SK-N-SH treated with all-trans-retinoic acid at 6 μM for 48 hours (cell line): ENCODE measurements at regions not wholly inside any gene's neighbourhood (a gene's known extent, or its start where the extent isn't known, plus 50 kb on each side); places are given as distances from the start of the nearest gene placed in this dataset.

Experiments
- ATAC-seq: fragments of 200-7000 bp; cut with Tn5 transposase; 3 replicates; pipeline ENCODE4 v1.9.1; 2020; ENCODE audit warnings: mild to moderate bottlenecking, moderate library complexity
- ARNTL ChIP-seq: fragments of 450-650 bp; formaldehyde crosslinking; IDR thresholded peaks from 2 replicates; pipeline ENCODE4 v1.5.0; 2020; ENCODE audit warnings: low read depth, mild to moderate bottlenecking, moderate library complexity, borderline replicate concordance
- BACH2 ChIP-seq: fragments of 250-450 bp; sonication (Bioruptor Pico); IDR thresholded peaks from 2 replicates; pipeline ENCODE4 v1.9.0; 2021; ENCODE audit warnings: mild to moderate bottlenecking, borderline replicate concordance
- CSDC2 ChIP-seq: fragments of 250-450 bp; sonication (Bioruptor Pico); IDR thresholded peaks from 2 replicates; pipeline ENCODE4 v1.5.0; 2020; ENCODE audit warnings: mild to moderate bottlenecking, moderate library complexity
- ESRRG ChIP-seq: fragments of 250-450 bp; sonication (Bioruptor Pico); IDR thresholded peaks from 2 replicates; pipeline ENCODE4 v1.6.1; 2021; ENCODE audit warnings: mild to moderate bottlenecking
- GLIS3 ChIP-seq: fragments of 250-450 bp; sonication (Bioruptor Pico); IDR thresholded peaks from 2 replicates; pipeline ENCODE4 v1.5.0; 2020; ENCODE audit warnings: mild to moderate bottlenecking, moderate library complexity
- ISL1 ChIP-seq: fragments of 250-450 bp; sonication (Bioruptor Pico); IDR thresholded peaks from 2 replicates; pipeline ENCODE4 v2.1.2; 2022; ENCODE audit warnings: mild to moderate bottlenecking, moderate library complexity
- OSR1 ChIP-seq: fragments of 250-450 bp; sonication (Bioruptor Pico); IDR thresholded peaks from 2 replicates; pipeline ENCODE4 v1.8.0; 2022; ENCODE audit warnings: moderate library complexity, mild to moderate bottlenecking, inconsistent platforms
- POU6F1 ChIP-seq: fragments of 250-450 bp; sonication (Bioruptor Pico); IDR thresholded peaks from 2 replicates; pipeline ENCODE4 v1.8.0; 2021; ENCODE audit warnings: low read depth, mild to moderate bottlenecking, moderate library complexity, borderline replicate concordance
- PPARA ChIP-seq: fragments of 250-450 bp; sonication (Bioruptor Pico); IDR thresholded peaks from 2 replicates; pipeline ENCODE4 v1.5.0; 2020; ENCODE audit warnings: mild to moderate bottlenecking, borderline replicate concordance
- RARB ChIP-seq: fragments of 250-450 bp; sonication (Bioruptor Pico); IDR thresholded peaks from 2 replicates; pipeline ENCODE4 v1.8.0; 2021; ENCODE audit warnings: mild to moderate bottlenecking, moderate library complexity
- SNAI2 ChIP-seq: fragments of 250-450 bp; sonication (Bioruptor Pico); IDR thresholded peaks from 2 replicates; pipeline ENCODE4 v1.5.0; 2020; ENCODE audit warnings: mild to moderate bottlenecking, moderate library complexity
- TCF4 ChIP-seq: fragments of 250-450 bp; sonication (Bioruptor Pico); IDR thresholded peaks from 2 replicates; pipeline ENCODE4 v1.8.0; 2021; ENCODE audit warnings: mild to moderate bottlenecking, moderate library complexity, borderline replicate concordance
- TOX ChIP-seq: fragments of 250-450 bp; sonication (Bioruptor Pico); IDR thresholded peaks from 2 replicates; pipeline ENCODE4 v1.8.0; 2021; ENCODE audit warnings: mild to moderate bottlenecking, moderate library complexity, borderline replicate concordance
- ZC3H10 ChIP-seq: fragments of 250-450 bp; sonication (Bioruptor Pico); IDR thresholded peaks from 2 replicates; pipeline ENCODE4 v1.5.1; 2021; ENCODE audit warnings: mild to moderate bottlenecking, moderate library complexity
- ZFP3 ChIP-seq: fragments of 250-450 bp; sonication (Bioruptor Pico); IDR thresholded peaks from 2 replicates; pipeline ENCODE4 v1.5.0; 2020; ENCODE audit warnings: mild to moderate bottlenecking, moderate library complexity
- ZFP30 ChIP-seq: fragments of 450-650 bp; formaldehyde crosslinking; IDR thresholded peaks from 2 replicates; pipeline ENCODE4 v1.5.0; 2022; ENCODE audit warnings: mild to moderate bottlenecking, moderate library complexity
- ZNF565 ChIP-seq: fragments of 450-650 bp; formaldehyde crosslinking; conservative IDR thresholded peaks from 2 replicates; pipeline ENCODE4 v1.5.0; 2020; ENCODE audit warnings: low read depth, mild to moderate bottlenecking, moderate library complexity
- ZNF70 ChIP-seq: fragments of 450-650 bp; formaldehyde crosslinking; IDR thresholded peaks from 2 replicates; pipeline ENCODE4 v1.5.0; 2020; ENCODE audit warnings: mild to moderate bottlenecking, moderate library complexity
- ZNF8 ChIP-seq: fragments of 450-650 bp; formaldehyde crosslinking; IDR thresholded peaks from 2 replicates; pipeline ENCODE4 v1.5.0; 2020; ENCODE audit warnings: mild to moderate bottlenecking, moderate library complexity
- TF ChIP-seq, protein P1 (sequence below): fragments of 250-450 bp; sonication (Bioruptor Pico); IDR thresholded peaks from 2 replicates; pipeline ENCODE4 v1.5.0; 2020; ENCODE audit warnings: mild to moderate bottlenecking, moderate library complexity

- no peak for ATAC-seq
- TF ChIP-seq ZNF70 (CRISPR knock-in tag) (no peak), ZNF8 (CRISPR knock-in tag) (no peak), ZFP30 (CRISPR knock-in tag) (no peak), RARB (CRISPR knock-in tag) (no peak), PPARA (CRISPR knock-in tag) (no peak), CSDC2 (CRISPR knock-in tag) (no peak), TCF4 (no peak), ZFP3 (CRISPR knock-in tag) (no peak)
- TF ChIP-seq, all 23 proteins: peak for 0
Observed at GRCh38 chr10:61024151-61024855, 80.3 kb upstream of the RHOBTB1 start.

DNA sequence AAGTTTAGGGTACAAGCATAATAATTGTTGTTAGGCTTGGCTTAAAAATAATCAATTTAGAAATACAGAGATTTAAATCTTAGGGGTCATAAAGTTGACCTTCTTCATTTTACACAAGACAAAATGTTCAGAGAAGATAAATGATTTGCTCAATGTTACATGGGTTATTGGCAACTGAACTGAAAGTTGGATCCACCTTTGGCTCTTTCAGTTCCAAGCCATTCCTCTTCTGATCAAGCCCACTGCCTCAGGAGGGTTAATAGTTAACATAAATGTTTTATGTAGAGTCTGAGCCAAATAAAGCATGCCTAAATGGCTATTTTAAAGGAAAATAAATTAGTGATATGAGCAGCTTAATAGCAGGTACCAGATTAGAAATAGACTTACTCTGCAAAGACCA is 79.1 kb upstream of the RHOBTB1 start:
- TF ChIP-seq OSR1 (CRISPR knock-in tag), result no peak
- no peak for TF ChIP-seq GLIS3 (CRISPR knock-in tag)
- no peak for TF ChIP-seq TOX (CRISPR knock-in tag)
- TF ChIP-seq ZNF565 (CRISPR knock-in tag), result no peak
- no peak for TF ChIP-seq RARB (CRISPR knock-in tag)
- no peak for ATAC-seq

DNA sequence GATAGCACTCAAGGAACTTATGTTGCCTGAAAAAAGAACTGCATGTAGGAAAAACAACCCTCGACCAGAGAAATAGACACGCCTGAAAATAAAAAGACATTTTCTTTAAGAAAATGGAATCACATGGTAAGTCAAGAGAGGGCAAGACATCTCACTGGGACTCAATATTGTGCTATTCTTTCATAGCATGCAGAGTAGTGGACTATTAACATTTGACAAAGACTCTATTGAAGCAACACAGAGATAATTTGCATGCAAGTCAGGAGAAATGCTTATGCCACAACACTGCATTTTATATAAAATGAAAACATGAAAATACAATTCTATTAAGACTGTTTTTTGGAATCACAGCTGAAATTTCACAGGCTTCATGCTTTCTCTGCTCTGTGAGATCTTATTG is 77.9 kb upstream of the RHOBTB1 start:
- TF ChIP-seq TCF4 (no peak), OSR1 (CRISPR knock-in tag) (no peak), ZNF565 (CRISPR knock-in tag) (no peak), TOX (CRISPR knock-in tag) (no peak), ZC3H10 (CRISPR knock-in tag) (no peak), ZFP3 (CRISPR knock-in tag) (no peak), SNAI2 (no peak), CSDC2 (CRISPR knock-in tag) (no peak), ZFP30 (CRISPR knock-in tag) (no peak), POU6F1 (CRISPR knock-in tag) (no peak), BACH2 (no peak), ESRRG (CRISPR knock-in tag) (no peak), ARNTL (CRISPR knock-in tag) (no peak)
- TF ChIP-seq, protein P1, sequence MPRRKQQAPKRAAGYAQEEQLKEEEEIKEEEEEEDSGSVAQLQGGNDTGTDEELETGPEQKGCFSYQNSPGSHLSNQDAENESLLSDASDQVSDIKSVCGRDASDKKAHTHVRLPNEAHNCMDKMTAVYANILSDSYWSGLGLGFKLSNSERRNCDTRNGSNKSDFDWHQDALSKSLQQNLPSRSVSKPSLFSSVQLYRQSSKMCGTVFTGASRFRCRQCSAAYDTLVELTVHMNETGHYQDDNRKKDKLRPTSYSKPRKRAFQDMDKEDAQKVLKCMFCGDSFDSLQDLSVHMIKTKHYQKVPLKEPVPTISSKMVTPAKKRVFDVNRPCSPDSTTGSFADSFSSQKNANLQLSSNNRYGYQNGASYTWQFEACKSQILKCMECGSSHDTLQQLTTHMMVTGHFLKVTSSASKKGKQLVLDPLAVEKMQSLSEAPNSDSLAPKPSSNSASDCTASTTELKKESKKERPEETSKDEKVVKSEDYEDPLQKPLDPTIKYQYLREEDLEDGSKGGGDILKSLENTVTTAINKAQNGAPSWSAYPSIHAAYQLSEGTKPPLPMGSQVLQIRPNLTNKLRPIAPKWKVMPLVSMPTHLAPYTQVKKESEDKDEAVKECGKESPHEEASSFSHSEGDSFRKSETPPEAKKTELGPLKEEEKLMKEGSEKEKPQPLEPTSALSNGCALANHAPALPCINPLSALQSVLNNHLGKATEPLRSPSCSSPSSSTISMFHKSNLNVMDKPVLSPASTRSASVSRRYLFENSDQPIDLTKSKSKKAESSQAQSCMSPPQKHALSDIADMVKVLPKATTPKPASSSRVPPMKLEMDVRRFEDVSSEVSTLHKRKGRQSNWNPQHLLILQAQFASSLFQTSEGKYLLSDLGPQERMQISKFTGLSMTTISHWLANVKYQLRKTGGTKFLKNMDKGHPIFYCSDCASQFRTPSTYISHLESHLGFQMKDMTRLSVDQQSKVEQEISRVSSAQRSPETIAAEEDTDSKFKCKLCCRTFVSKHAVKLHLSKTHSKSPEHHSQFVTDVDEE (CRISPR knock-in tag), result no peak
- no peak for ATAC-seq

- no peak for TF ChIP-seq TOX (CRISPR knock-in tag)
- TF ChIP-seq TCF4, result no peak
- TF ChIP-seq SNAI2, result no peak
- no peak for TF ChIP-seq CSDC2 (CRISPR knock-in tag)
- TF ChIP-seq ISL1, result no peak
- no peak for TF ChIP-seq RARB (CRISPR knock-in tag)
- no peak for TF ChIP-seq PPARA (CRISPR knock-in tag)
- TF ChIP-seq, protein P1 (CRISPR knock-in tag), result no peak
- no peak for TF ChIP-seq ESRRG (CRISPR knock-in tag)
- TF ChIP-seq ZNF565 (CRISPR knock-in tag), result no peak
- no peak for TF ChIP-seq ZC3H10 (CRISPR knock-in tag)
- no peak for ATAC-seq
Observed at GRCh38 chr10:61020420-61021158, 76.6 kb upstream of the RHOBTB1 start.
